ENCODE measurements at regions not wholly inside any gene's neighbourhood (a gene's known extent, or its start where the extent isn't known, plus 50 kb on each side); places are given as distances from the start of the nearest gene placed in this dataset.
"Not testable (repeated sequence)": the region's sequence is repeated elsewhere in the genome, so short reads cannot be mapped to it uniquely, and the experiment has no call there.

DNA sequence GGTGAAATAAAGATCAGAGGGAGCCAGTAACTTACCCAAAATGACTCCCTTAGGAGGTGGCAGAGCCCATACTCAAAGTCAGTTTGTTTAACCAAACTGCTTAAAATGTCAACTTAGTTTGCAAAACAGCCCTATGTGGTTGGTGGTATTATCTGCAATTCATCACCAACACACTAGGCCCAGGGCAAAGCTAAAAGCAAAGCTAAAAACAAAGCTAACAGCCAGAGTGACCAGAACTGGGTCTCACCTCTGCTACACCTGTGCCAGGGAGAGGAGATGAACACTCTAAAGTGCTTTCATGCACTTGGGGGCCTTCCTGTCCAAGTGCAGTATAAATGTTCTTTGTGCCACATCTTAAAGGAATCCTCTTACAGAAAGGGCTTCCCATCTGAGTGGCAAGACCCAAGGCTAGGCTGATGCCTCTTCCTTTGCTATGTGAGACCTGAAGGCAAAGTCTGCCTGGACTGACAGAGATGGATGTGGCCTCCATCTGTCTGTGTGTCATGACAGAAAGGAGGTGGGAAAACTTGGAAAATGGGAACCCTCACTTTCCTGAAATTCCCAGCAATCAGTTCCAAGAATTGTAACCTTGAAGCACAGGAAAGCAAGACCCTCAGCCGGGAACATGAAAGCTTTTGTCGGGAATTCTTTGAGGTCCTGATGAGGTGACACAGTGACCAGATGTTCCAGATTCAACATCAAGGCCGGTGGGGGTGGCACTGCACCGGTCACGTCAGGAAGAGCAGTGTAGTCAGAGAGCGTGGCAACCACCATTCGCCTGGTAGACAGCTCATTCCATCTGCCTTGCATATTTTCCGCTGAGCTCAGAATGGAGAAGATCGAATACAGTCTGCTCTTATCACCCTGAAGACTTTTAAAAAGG is 214.3 kb upstream of the PLGLB2 start:
- 77 to 81% methylated on average over 9 of the region's 9 CpGs for WGBS, 2 experiments (ENCODE audit: low coverage in 1 of 2, low lambda C conversion rate in 2 of 2, missing lambda C conversion rate in 2 of 2)
- H4K20me1 ChIP-seq (ENCODE audit: insufficient read depth); H3K27me3 ChIP-seq (replicated peaks; ENCODE audit: insufficient read depth); H3K9ac ChIP-seq; H3K36me3 ChIP-seq (ENCODE audit: low read depth); H2AFZ ChIP-seq; in situ Hi-C loops (cut with MboI); H3K4me2 ChIP-seq (ENCODE audit: unreplicated experiment); H3K27ac ChIP-seq; H3K9me2 ChIP-seq (ENCODE audit: insufficient read depth); H3K4me3 ChIP-seq; H3K9me3 ChIP-seq (ENCODE audit: low read depth); H3K4me1 ChIP-seq (ENCODE audit: insufficient read depth); H3F3A ChIP-seq (ENCODE audit: insufficient read depth): not testable (repeated sequence)
- peaks cover 27% of the 10 kb centered on the region for H3K79me2 ChIP-seq (ENCODE audit: insufficient read depth)
- DNase-seq = peak; percentile 11

DNA sequence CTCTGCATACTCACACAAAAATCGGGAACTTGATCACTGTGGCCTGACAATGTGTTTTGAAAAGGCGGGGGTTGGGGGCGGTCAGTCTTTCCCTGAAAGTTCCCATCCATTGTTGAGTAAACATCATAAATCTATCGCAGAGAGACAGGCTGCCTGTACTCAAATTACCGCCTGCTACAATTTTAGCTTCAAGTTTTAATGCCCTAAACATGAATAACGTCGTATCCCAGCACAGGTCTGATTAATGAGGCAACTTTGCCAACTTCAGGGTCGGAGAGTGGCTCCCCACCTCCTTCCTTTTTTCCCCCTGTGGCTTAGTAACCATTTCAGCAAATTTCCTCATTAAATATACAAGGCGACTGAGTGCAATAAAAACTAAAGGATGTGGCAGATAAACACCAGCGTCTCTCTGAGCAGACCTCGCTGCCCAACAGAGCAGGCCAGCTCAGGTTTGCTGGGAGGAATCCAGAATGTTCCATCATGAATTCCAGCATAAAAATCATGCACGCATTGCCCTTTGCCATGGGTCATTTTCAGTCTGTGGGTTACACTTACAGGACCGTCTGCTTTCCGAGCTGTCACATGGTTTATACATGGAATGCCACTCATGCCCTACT is 213.5 kb upstream of the PLGLB2 start:
- WGBS, 2 experiments (ENCODE audit: low coverage in 1 of 2, low lambda C conversion rate in 2 of 2, missing lambda C conversion rate in 2 of 2) = 70 to 84% methylated on average over 3 to 6 of the region's 14 CpGs
- not testable (repeated sequence) for H3K9me2 ChIP-seq (ENCODE audit: insufficient read depth); DNase-seq

DNA sequence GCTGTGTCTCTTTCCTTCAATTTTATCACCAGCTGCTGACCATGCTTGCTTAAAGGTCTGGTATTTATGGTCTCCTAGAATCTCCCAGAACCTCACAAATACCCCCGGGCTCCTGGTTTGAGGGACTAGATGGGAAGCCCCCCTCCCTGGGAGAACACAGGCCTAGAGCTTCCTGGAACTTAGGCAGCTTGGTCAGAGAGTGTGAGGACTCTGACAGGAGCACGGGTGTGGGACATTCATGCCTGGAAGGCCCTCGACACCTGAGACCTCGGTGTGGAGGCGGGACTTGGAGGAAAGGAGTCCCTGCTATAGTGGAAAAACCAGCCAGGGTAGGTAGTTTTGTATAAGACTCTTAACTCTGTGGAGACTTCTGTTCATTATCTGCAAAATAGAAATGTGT is 211.5 kb upstream of the PLGLB2 start:
- WGBS, 2 experiments (ENCODE audit: low coverage in 1 of 2, low lambda C conversion rate in 2 of 2, missing lambda C conversion rate in 2 of 2) = 100% methylated on average over 1 of the region's 5 CpGs; no CpG with 5 or more reads in 1 of the 2 experiments

More for the DNA sequence above, 213.5 kb upstream of the PLGLB2 start:
- H3F3A ChIP-seq (ENCODE audit: insufficient read depth); H3K27me3 ChIP-seq (replicated peaks; ENCODE audit: insufficient read depth); H3K9ac ChIP-seq; in situ Hi-C loops (cut with MboI); H3K27ac ChIP-seq; H3K4me2 ChIP-seq (ENCODE audit: unreplicated experiment); H2AFZ ChIP-seq; H3K4me3 ChIP-seq; H3K9me3 ChIP-seq (ENCODE audit: low read depth); H4K20me1 ChIP-seq (ENCODE audit: insufficient read depth); H3K36me3 ChIP-seq (ENCODE audit: low read depth); H3K4me1 ChIP-seq (ENCODE audit: insufficient read depth): not testable (repeated sequence)
- peaks cover 27% of the 10 kb centered on the region for H3K79me2 ChIP-seq (ENCODE audit: insufficient read depth)

DNA sequence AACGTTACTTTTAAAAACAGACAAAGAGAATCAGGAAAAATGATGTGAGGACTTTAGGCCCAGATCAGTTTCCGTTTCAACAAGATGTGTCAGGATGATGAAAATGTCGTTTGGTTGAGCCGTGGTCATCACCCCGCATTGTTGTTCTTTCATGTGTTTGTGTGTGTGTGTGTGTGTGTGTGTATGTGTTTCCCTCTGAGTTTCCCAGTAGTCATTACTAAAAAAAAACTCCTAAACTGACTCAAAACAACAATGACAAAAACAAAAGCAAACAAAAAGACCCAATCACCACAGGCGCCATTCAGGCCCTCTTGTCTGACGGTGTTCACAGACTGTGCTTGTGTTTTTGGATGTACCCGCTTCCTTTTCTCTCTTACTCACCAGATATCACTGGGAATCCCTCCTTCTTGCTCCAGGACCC is 210.6 kb upstream of the PLGLB2 start:
- H3F3A ChIP-seq (ENCODE audit: insufficient read depth); H3K79me2 ChIP-seq (ENCODE audit: insufficient read depth); H3K9me3 ChIP-seq (ENCODE audit: low read depth); H3K27me3 ChIP-seq (replicated peaks; ENCODE audit: insufficient read depth); H3K9me2 ChIP-seq (ENCODE audit: insufficient read depth); H4K20me1 ChIP-seq (ENCODE audit: insufficient read depth); H3K4me1 ChIP-seq (ENCODE audit: insufficient read depth); H3K4me3 ChIP-seq; H3K4me2 ChIP-seq (ENCODE audit: unreplicated experiment); DNase-seq; H3K9ac ChIP-seq; H3K27ac ChIP-seq; in situ Hi-C loops (cut with MboI); H2AFZ ChIP-seq; H3K36me3 ChIP-seq (ENCODE audit: low read depth): not testable (repeated sequence)
- 93 to 97% methylated on average over 6 to 8 of the region's 8 CpGs for WGBS, 2 experiments (ENCODE audit: low coverage in 1 of 2, low lambda C conversion rate in 2 of 2, missing lambda C conversion rate in 2 of 2)

More for the DNA sequence above, 211.5 kb upstream of the PLGLB2 start:
- H2AFZ ChIP-seq; in situ Hi-C loops (cut with MboI); H3F3A ChIP-seq (ENCODE audit: insufficient read depth); H3K9me3 ChIP-seq (ENCODE audit: low read depth); H3K36me3 ChIP-seq (ENCODE audit: low read depth); H3K9ac ChIP-seq; H3K27me3 ChIP-seq (replicated peaks; ENCODE audit: insufficient read depth); H3K9me2 ChIP-seq (ENCODE audit: insufficient read depth); H4K20me1 ChIP-seq (ENCODE audit: insufficient read depth); DNase-seq; H3K27ac ChIP-seq; H3K4me1 ChIP-seq (ENCODE audit: insufficient read depth); H3K4me2 ChIP-seq (ENCODE audit: unreplicated experiment); H3K4me3 ChIP-seq: not testable (repeated sequence)
- H3K79me2 ChIP-seq (ENCODE audit: insufficient read depth) = peaks cover 16% of the 10 kb centered on the region

DNA sequence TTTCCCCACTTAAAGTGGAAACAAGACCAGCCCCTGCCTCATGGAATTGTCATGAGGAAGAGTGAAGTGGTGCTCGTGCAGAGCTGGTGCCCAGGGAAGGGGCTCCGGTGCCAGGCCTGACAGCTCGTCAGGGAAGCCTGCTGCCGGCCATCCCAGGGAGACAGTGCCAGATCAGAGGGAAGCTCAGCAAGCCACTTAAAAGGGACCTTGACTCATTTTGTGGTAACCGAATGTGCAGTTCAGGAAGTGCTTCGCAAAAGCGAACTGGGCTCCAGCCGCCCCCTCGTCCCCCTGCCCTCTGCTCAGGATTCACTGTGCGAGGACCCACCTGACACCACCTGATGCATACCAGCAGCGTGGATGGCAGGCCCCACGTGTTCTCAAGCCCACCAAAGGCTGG is 209.6 kb upstream of the PLGLB2 start:
- DNase-seq; H3K4me2 ChIP-seq (ENCODE audit: unreplicated experiment); H3K79me2 ChIP-seq (ENCODE audit: insufficient read depth); H3K27ac ChIP-seq; H3K4me1 ChIP-seq (ENCODE audit: insufficient read depth); H3K4me3 ChIP-seq; H2AFZ ChIP-seq; H4K20me1 ChIP-seq (ENCODE audit: insufficient read depth); H3K9me2 ChIP-seq (ENCODE audit: insufficient read depth); H3K9me3 ChIP-seq (ENCODE audit: low read depth); H3K36me3 ChIP-seq (ENCODE audit: low read depth); in situ Hi-C loops (cut with MboI); H3F3A ChIP-seq (ENCODE audit: insufficient read depth); H3K9ac ChIP-seq; H3K27me3 ChIP-seq (replicated peaks; ENCODE audit: insufficient read depth): not testable (repeated sequence)
- WGBS, 2 experiments (ENCODE audit: low coverage in 1 of 2, low lambda C conversion rate in 2 of 2, missing lambda C conversion rate in 2 of 2) = 77 to 82% methylated on average over 4 of the region's 12 CpGs

DNA sequence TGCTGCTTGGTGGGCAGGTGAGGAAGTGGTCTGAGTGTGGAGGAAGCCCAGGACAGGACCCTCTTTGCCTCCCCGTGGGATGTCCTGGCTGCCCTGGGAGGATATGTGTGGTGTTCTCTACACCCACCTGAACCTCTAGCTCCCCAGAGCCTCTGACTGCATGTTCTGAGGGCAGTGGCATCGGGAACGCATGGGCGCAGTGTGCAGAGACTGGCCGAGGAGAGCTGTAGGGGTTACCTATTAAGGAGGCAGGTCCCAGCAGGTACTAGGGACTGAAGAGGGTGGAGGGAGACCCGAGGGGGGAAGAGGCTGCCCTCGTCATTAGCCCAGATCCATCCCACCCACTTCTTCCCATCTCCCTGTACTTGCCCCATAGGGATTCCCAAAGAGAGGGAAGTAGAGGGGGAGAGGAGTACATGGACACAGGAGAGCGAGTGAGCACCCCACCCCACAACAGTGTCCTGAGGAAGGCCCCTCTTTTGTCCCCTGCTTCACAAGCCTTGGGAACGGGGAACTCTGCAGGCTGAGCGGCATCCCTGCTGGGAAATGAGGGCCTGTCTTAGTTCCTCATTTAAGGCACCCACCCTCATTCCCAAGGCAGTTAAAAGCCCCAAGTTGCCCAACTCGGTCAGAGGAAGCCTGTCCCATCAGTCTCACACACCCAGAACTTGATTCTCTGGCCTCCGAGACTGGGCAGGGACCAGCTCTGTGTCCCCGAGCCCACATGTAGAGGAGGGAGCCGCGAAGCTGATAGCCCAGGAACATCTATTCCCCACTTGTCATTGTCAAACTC is 208.5 kb upstream of the PLGLB2 start:
- H3K9ac ChIP-seq; H3K9me2 ChIP-seq (ENCODE audit: insufficient read depth); H3K4me2 ChIP-seq (ENCODE audit: unreplicated experiment); in situ Hi-C loops (cut with MboI); H3K9me3 ChIP-seq (ENCODE audit: low read depth); H3K27me3 ChIP-seq (replicated peaks; ENCODE audit: insufficient read depth); H3K79me2 ChIP-seq (ENCODE audit: insufficient read depth); DNase-seq; H3K36me3 ChIP-seq (ENCODE audit: low read depth); H4K20me1 ChIP-seq (ENCODE audit: insufficient read depth); H3F3A ChIP-seq (ENCODE audit: insufficient read depth); H2AFZ ChIP-seq; H3K27ac ChIP-seq; H3K4me3 ChIP-seq; H3K4me1 ChIP-seq (ENCODE audit: insufficient read depth): not testable (repeated sequence)
- WGBS, 2 experiments (ENCODE audit: low coverage in 1 of 2, low lambda C conversion rate in 2 of 2, missing lambda C conversion rate in 2 of 2) = 96 to 99% methylated on average over 11 to 12 of the region's 15 CpGs

DNA sequence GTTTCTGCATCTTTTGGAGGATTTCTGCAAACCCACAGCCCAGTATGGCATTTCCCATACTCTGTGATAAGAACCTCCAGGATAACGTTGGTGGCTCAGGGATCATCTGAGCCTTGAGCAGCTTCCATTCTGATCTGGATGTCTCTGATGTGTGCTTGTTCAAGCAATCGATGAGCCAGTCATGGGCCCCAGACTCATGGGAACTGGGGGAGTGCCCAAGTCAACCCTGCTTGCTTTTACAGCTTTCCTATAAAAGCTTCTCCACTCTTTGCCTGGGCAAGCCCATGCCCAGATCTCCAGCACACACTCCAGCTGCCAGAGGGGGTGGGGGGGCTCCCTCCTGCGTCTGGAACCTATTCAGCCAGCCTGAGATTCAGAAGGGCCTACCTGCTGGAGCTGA is 207.6 kb upstream of the PLGLB2 start:
- H3K36me3 ChIP-seq (ENCODE audit: low read depth); H3K4me3 ChIP-seq; in situ Hi-C loops (cut with MboI); H3K9ac ChIP-seq; H4K20me1 ChIP-seq (ENCODE audit: insufficient read depth); H3K4me2 ChIP-seq (ENCODE audit: unreplicated experiment); H3K27me3 ChIP-seq (replicated peaks; ENCODE audit: insufficient read depth); H3K9me3 ChIP-seq (ENCODE audit: low read depth); H3K4me1 ChIP-seq (ENCODE audit: insufficient read depth); H3F3A ChIP-seq (ENCODE audit: insufficient read depth); H3K27ac ChIP-seq; H2AFZ ChIP-seq; DNase-seq; H3K9me2 ChIP-seq (ENCODE audit: insufficient read depth); H3K79me2 ChIP-seq (ENCODE audit: insufficient read depth): not testable (repeated sequence)
- 88% methylated on average over 1 of the region's 3 CpGs; no CpG with 5 or more reads in 1 of the 2 experiments for WGBS, 2 experiments (ENCODE audit: low coverage in 1 of 2, low lambda C conversion rate in 2 of 2, missing lambda C conversion rate in 2 of 2)
